Keratinocyte (primary cell): ENCODE measurements at regions not wholly inside any gene's neighbourhood (a gene's known extent, or its start where the extent isn't known, plus 50 kb on each side); places are given as distances from the start of the nearest gene placed in this dataset.

Experiments used
- DNase-seq: peaks from one replicate; pipeline ENCODE4 v3.0.0-alpha.2; 2011; ENCODE audit warnings: low read depth, missing footprints, low spot score
- FAIRE-seq: peaks from 2 replicates; lab custom pipeline; 2011; peaks lifted over from hg19 to GRCh38; lab: Jason Lieb, UNC
- H2AFZ ChIP-seq: 2 replicates; pipeline ENCODE4 v1.6.0; 2012; ENCODE audit warnings: low read length, control low read depth, inconsistent platforms; ENCODE audit not compliant: control insufficient read depth
- H3K27ac ChIP-seq: 2 replicates; pipeline ENCODE4 v1.5.1; 2011; ENCODE audit warnings: low read length; ENCODE audit not compliant: control insufficient read depth, insufficient read depth
- H3K27me3 ChIP-seq: 3 replicates; pipeline ENCODE4 v1.6.0; 2011; ENCODE audit warnings: low read length; ENCODE audit not compliant: control insufficient read depth, insufficient read depth; ENCODE audit errors: extremely low read depth
- H3K36me3 ChIP-seq, 2 experiments: 2 replicates in 1 of 2; 3 replicates in 1 of 2; pipeline ENCODE4 v1.5.1; 2011; ENCODE audit warnings: low read length in 2 of 2, mild to moderate bottlenecking in 1 of 2; ENCODE audit not compliant: control insufficient read depth in 2 of 2, insufficient read depth in 2 of 2; ENCODE audit errors: extremely low read depth in 1 of 2
- H3K4me1 ChIP-seq: 3 replicates; pipeline ENCODE4 v1.5.1; 2011; ENCODE audit warnings: low read length; ENCODE audit not compliant: control insufficient read depth, insufficient read depth; ENCODE audit errors: extremely low read depth
- H3K4me2 ChIP-seq: 3 replicates; pipeline ENCODE4 v1.6.0; 2011; ENCODE audit warnings: low read depth, low read length; ENCODE audit not compliant: control insufficient read depth, insufficient read depth; ENCODE audit errors: extremely low read depth
- H3K4me3 ChIP-seq, 3 experiments: fragments of 200-600 bp in 1 of 3; sonication (generic) in 1 of 3; 2 replicates in 2 of 3; 3 replicates in 1 of 3; pipeline ENCODE4 v1.5.1; 2011 to 2016; ENCODE audit warnings: low read length in 3 of 3, mild to moderate bottlenecking in 3 of 3, control low read depth in 2 of 3, inconsistent platforms in 1 of 3, low read depth in 1 of 3, mixed read lengths in 1 of 3, mixed run types in 1 of 3, moderate library complexity in 1 of 3; ENCODE audit not compliant: control insufficient read depth in 2 of 3, insufficient read depth in 2 of 3; ENCODE audit errors: extremely low read depth in 1 of 3
- H3K79me2 ChIP-seq: 2 replicates; pipeline ENCODE4 v1.6.0; 2012; ENCODE audit warnings: low read length; ENCODE audit not compliant: control insufficient read depth, insufficient read depth
- H3K9ac ChIP-seq: 3 replicates; pipeline ENCODE4 v1.6.0; 2011; ENCODE audit warnings: low read length; ENCODE audit not compliant: control insufficient read depth, insufficient read depth; ENCODE audit errors: extremely low read depth
- H3K9me1 ChIP-seq: 3 replicates; pipeline ENCODE4 v1.6.0; 2011; ENCODE audit warnings: low read length; ENCODE audit not compliant: control insufficient read depth, insufficient read depth; ENCODE audit errors: extremely low read depth
- H3K9me3 ChIP-seq: 2 replicates; pipeline ENCODE4 v1.5.1; 2012; ENCODE audit warnings: low read depth, low read length; ENCODE audit not compliant: control insufficient read depth
- H4K20me1 ChIP-seq: 3 replicates; pipeline ENCODE4 v1.6.0; 2011; ENCODE audit warnings: low read length; ENCODE audit not compliant: control insufficient read depth, insufficient read depth; ENCODE audit errors: extremely low read depth
- CTCF ChIP-seq, 3 experiments: IDR thresholded peaks in 1 of 3; conservative IDR thresholded peaks in 1 of 3; optimal IDR thresholded peaks in 1 of 3; 2 replicates in 2 of 3; 3 replicates in 1 of 3; pipeline versions ENCODE3 to v1.5.1; 2011; ENCODE audit warnings: low read length in 3 of 3, mild to moderate bottlenecking in 3 of 3, moderate library complexity in 2 of 3, control low read depth in 1 of 3, inconsistent platforms in 1 of 3; ENCODE audit not compliant: insufficient read depth in 2 of 3; ENCODE audit errors: extremely low read depth in 1 of 3
- EZH2 ChIP-seq: IDR thresholded peaks from one replicate; pipeline ENCODE4 v1.6.1; 2012; ENCODE audit warnings: inconsistent platforms, mild to moderate bottlenecking, low read length, moderate library complexity
- dilution Hi-C: fragments of 300-500 bp; cut with MboI; formaldehyde crosslinking; loops from one replicate; pipeline ENCODE4 v1.7.0; 2020; ENCODE audit warnings: low sequenced_read_pairs; ENCODE audit not compliant: extremely low pct_ligation_motif_present

- Histone ChIP-seq H3K9me1 (no peaks in the 10 kb centered on the region), H3K27me3 (no peaks in the 10 kb centered on the region), H4K20me1 (no peaks in the 10 kb centered on the region), H3K4me1 (peaks cover 52% of the 10 kb centered on the region), H3K36me3 (no peaks in the 10 kb centered on the region), H3K9ac (no peak overlapping the region), H3K27ac (peak overlapping the region; percentile 32), H3K9me3 (no peaks in the 10 kb centered on the region), H3K4me2 (peak overlapping the region; percentile 17), H3K79me2 (no peaks in the 10 kb centered on the region), H2AFZ (peak overlapping the region; percentile 45), H3K4me3 (no peak overlapping the region)
- dilution Hi-C loops = no loop called here
- peak; percentile 79 for DNase-seq
- no peak for TF ChIP-seq CTCF (optimal IDR thresholded peaks at IDR 0.05 in 1 of 3, IDR thresholded peaks at IDR 0.05 in 1 of 3, conservative IDR thresholded peaks at IDR 0.05 in 1 of 3; ENCODE audit: extremely low read depth in 1 of 3, insufficient read depth in 2 of 3, low read length in 3 of 3)
- no peak for TF ChIP-seq EZH2
- peak; percentile 71 for FAIRE-seq
Observed at GRCh38 chr2:133817680-133818566, 249.7 kb upstream of the NCKAP5 start.

GRCh38 chr2:133818661-133819060 is 250.4 kb upstream of the NCKAP5 start:
- Histone ChIP-seq H3K27ac (peak overlapping the region; percentile 32), H3K4me1 (peaks cover 45% of the 10 kb centered on the region), H3K9me3 (no peaks in the 10 kb centered on the region), H3K9me1 (no peaks in the 10 kb centered on the region), H3K4me2 (peak overlapping the region; percentile 17), H3K9ac (no peak overlapping the region), H3K36me3 (no peaks in the 10 kb centered on the region), H4K20me1 (no peaks in the 10 kb centered on the region), H2AFZ (no peak overlapping the region), H3K4me3 (no peak overlapping the region), H3K27me3 (no peaks in the 10 kb centered on the region), H3K79me2 (no peaks in the 10 kb centered on the region)
- FAIRE-seq (no peak), DNase-seq (no peak)
- dilution Hi-C loops = no loop called here
- TF ChIP-seq CTCF (optimal IDR thresholded peaks at IDR 0.05 in 1 of 3, IDR thresholded peaks at IDR 0.05 in 1 of 3, conservative IDR thresholded peaks at IDR 0.05 in 1 of 3; ENCODE audit: extremely low read depth in 1 of 3, insufficient read depth in 2 of 3, low read length in 3 of 3) (no peak), EZH2 (no peak)
